ENCODE measurements at regions not wholly inside any gene's neighbourhood (a gene's known extent, or its start where the extent isn't known, plus 50 kb on each side); places are given as distances from the start of the nearest gene placed in this dataset.
A peak's percentile ranks its signal among the peaks of the same experiment; 100 is the strongest.
"Not testable (repeated sequence)": the region's sequence is repeated elsewhere in the genome, so short reads cannot be mapped to it uniquely, and the experiment has no call there.

- DNase-seq, result no peak
These were observed 150.1 kb upstream of the DLGAP1 start for GRCh38 chr18:4605212-4605611.

- no peak for DNase-seq
These were observed 148.8 kb upstream of the DLGAP1 start for GRCh38 chr18:4603955-4604354.

- peak; percentile 24 for DNase-seq
These were observed 144.2 kb upstream of the DLGAP1 start for GRCh38 chr18:4599312-4599711.

GRCh38 chr18:4597301-4597700 is 142.2 kb upstream of the DLGAP1 start:
- no peak for DNase-seq

GRCh38 chr18:4593895-4594294 is 138.8 kb upstream of the DLGAP1 start:
- DNase-seq, result no peak

- no peak for DNase-seq
These were observed 138.4 kb upstream of the DLGAP1 start for GRCh38 chr18:4593459-4593858.

- no peak for DNase-seq
These were observed 134.1 kb upstream of the DLGAP1 start for GRCh38 chr18:4589056-4589800.

GRCh38 chr18:4587204-4587603 is 132.1 kb upstream of the DLGAP1 start:
- DNase-seq, result no peak

- DNase-seq, result no peak
These were observed 131.6 kb upstream of the DLGAP1 start for GRCh38 chr18:4586731-4587130.

- no peak for DNase-seq
These were observed 127.6 kb upstream of the DLGAP1 start for GRCh38 chr18:4582431-4583335.

GRCh38 chr18:4581966-4582365 is 126.9 kb upstream of the DLGAP1 start:
- no peak for DNase-seq

GRCh38 chr18:4578449-4578848 is 123.3 kb upstream of the DLGAP1 start:
- DNase-seq, result no peak

- no peak for DNase-seq
These were observed 118.6 kb upstream of the DLGAP1 start for GRCh38 chr18:4573735-4574134.

GRCh38 chr18:4557502-4557901 is 102.4 kb upstream of the DLGAP1 start:
- DNase-seq, result no peak

- no peak for DNase-seq
These were observed 95.9 kb upstream of the DLGAP1 start for GRCh38 chr18:4551001-4551360.

- DNase-seq, result no peak
These were observed 94.2 kb upstream of the DLGAP1 start for GRCh38 chr18:4549164-4549872.

GRCh38 chr18:4547126-4547525 is 92.0 kb upstream of the DLGAP1 start:
- no peak for DNase-seq

GRCh38 chr18:4544142-4544541 is 89.0 kb upstream of the DLGAP1 start:
- no peak for DNase-seq

- DNase-seq, result no peak
These were observed 88.6 kb upstream of the DLGAP1 start for GRCh38 chr18:4543711-4544110.

GRCh38 chr18:4541588-4541987 is 86.5 kb upstream of the DLGAP1 start:
- DNase-seq, result no peak

GRCh38 chr18:4536447-4536846 is 81.3 kb upstream of the DLGAP1 start:
- DNase-seq, result no peak

- DNase-seq, result no peak
These were observed 73.3 kb upstream of the DLGAP1 start for GRCh38 chr18:4528405-4528804.

GRCh38 chr18:4527826-4528225 is 72.7 kb upstream of the DLGAP1 start:
- not testable (repeated sequence) for DNase-seq

GRCh38 chr18:4524096-4524495 is 69.0 kb upstream of the DLGAP1 start:
- DNase-seq, result no peak
